C1 segment of cervical spinal cord (tissue), 14 donors: ENCODE measurements at regions not wholly inside any gene's neighbourhood (a gene's known extent, or its start where the extent isn't known, plus 50 kb on each side); places are given as distances from the start of the nearest gene placed in this dataset.

Experiments used
- DNase-seq, 14 donors: peaks; one replicate each; lab custom pipeline; 2025; lab: John Stamatoyannopoulos, UW

GRCh38 chr16:64541621-64542020, 580.2 kb downstream of the CDH11 start:
- DNase-seq, result no peak

GRCh38 chr16:64540434-64540833, 581.4 kb downstream of the CDH11 start:
- DNase-seq, result no peak

- no peak for DNase-seq
Observed at GRCh38 chr16:64539811-64540371, 582.0 kb downstream of the CDH11 start.

- no peak for DNase-seq
Observed at GRCh38 chr16:64534180-64534780, 587.6 kb downstream of the CDH11 start.

- no peak for DNase-seq
Observed at GRCh38 chr16:64532691-64533090, 589.2 kb downstream of the CDH11 start.

GRCh38 chr16:64532117-64532516, 589.7 kb downstream of the CDH11 start:
- no peak for DNase-seq

GRCh38 chr16:64531401-64531800, 590.5 kb downstream of the CDH11 start:
- no peak for DNase-seq

GRCh38 chr16:64522548-64522947, 599.3 kb downstream of the CDH11 start:
- DNase-seq, result no peak

GRCh38 chr16:64513871-64514270, 608.0 kb downstream of the CDH11 start:
- DNase-seq, result no peak

- DNase-seq, result no peak
Observed at GRCh38 chr16:64507240-64508024, 614.4 kb downstream of the CDH11 start.

GRCh38 chr16:64499211-64499610, 622.7 kb downstream of the CDH11 start:
- no peak for DNase-seq

- no peak for DNase-seq
Observed at GRCh38 chr16:64498363-64498762, 623.5 kb downstream of the CDH11 start.

GRCh38 chr16:64493709-64494108, 628.2 kb downstream of the CDH11 start:
- no peak for DNase-seq

GRCh38 chr16:64489449-64489848, 632.4 kb downstream of the CDH11 start:
- DNase-seq, result no peak

- DNase-seq, result no peak
Observed at GRCh38 chr16:64486561-64486960, 635.3 kb downstream of the CDH11 start.

- DNase-seq, result no peak
Observed at GRCh38 chr16:64481497-64481896, 640.4 kb downstream of the CDH11 start.

GRCh38 chr16:64478252-64478906, 643.5 kb downstream of the CDH11 start:
- DNase-seq, result no peak

- DNase-seq, result no peak
Observed at GRCh38 chr16:64475627-64476351, 646.1 kb downstream of the CDH11 start.

- no peak for DNase-seq
Observed at GRCh38 chr16:64470916-64471315, 650.9 kb downstream of the CDH11 start.

GRCh38 chr16:64469906-64470702, 651.8 kb downstream of the CDH11 start:
- no peak for DNase-seq

GRCh38 chr16:64469351-64469750, 652.5 kb downstream of the CDH11 start:
- no peak for DNase-seq
